ENCODE measurements at regions not wholly inside any gene's neighbourhood (a gene's known extent, or its start where the extent isn't known, plus 50 kb on each side); places are given as distances from the start of the nearest gene placed in this dataset.
"Not testable (repeated sequence)": the region's sequence is repeated elsewhere in the genome, so short reads cannot be mapped to it uniquely, and the experiment has no call there.

- no peak overlapping the region for H3K9ac ChIP-seq (ENCODE audit: low read length)
- no peak overlapping the region for H3K4me3 ChIP-seq (ENCODE audit: insufficient read depth in 1 of 2, low read depth in 1 of 2, low read length in 2 of 2)
- H2BK120ac ChIP-seq (ENCODE audit: low read depth, low read length), result no peak overlapping the region
- H2AFZ ChIP-seq (ENCODE audit: low read depth, low read length), result no peak overlapping the region
- H3K9me3 ChIP-seq (ENCODE audit: control insufficient read depth, low read length), result no peaks in the 10 kb centered on the region
- H4K91ac ChIP-seq (ENCODE audit: low read length), result no peak overlapping the region
- H2BK5ac ChIP-seq (ENCODE audit: low read depth, low read length, poor library complexity, severe bottlenecking), result no peak overlapping the region
- no peaks in the 10 kb centered on the region for H3K36me3 ChIP-seq (ENCODE audit: control insufficient read depth in 1 of 2, insufficient read depth in 2 of 2, low read depth in 1 of 2, low read length in 2 of 2)
- H3K18ac ChIP-seq (ENCODE audit: low read depth in 1 of 2, low read length in 2 of 2), result no peak overlapping the region
- no peak overlapping the region for H3K27ac ChIP-seq (ENCODE audit: low read length, poor library complexity, severe bottlenecking)
- H3K14ac ChIP-seq (ENCODE audit: low read length in 2 of 2), result no peak overlapping the region
- no peak overlapping the region for H3K4me2 ChIP-seq (ENCODE audit: low read length, poor library complexity, severe bottlenecking)
- H3K23ac ChIP-seq (ENCODE audit: low read length in 2 of 2), result no peak overlapping the region
- H3K4me1 ChIP-seq (ENCODE audit: control insufficient read depth, insufficient read depth, low read depth, low read length), result peaks cover 2% of the 10 kb centered on the region
- H2AK5ac ChIP-seq (ENCODE audit: low read length, severe bottlenecking), result no peak overlapping the region
- no peaks in the 10 kb centered on the region for H3K79me1 ChIP-seq (replicated peaks; ENCODE audit: low read length, poor library complexity, severe bottlenecking)
- no peak overlapping the region for H2BK15ac ChIP-seq (ENCODE audit: low read depth, poor library complexity, severe bottlenecking)
- peaks cover 0 to 7% of the 10 kb centered on the region in 2 experiments for H3K27me3 ChIP-seq (ENCODE audit: control insufficient read depth in 1 of 2, insufficient read depth in 1 of 2, low read length in 2 of 2)
- no peak overlapping the region for H2BK12ac ChIP-seq (ENCODE audit: low read length in 2 of 2)
- H3K4ac ChIP-seq (ENCODE audit: low read depth in 1 of 2, low read length in 2 of 2), result no peak overlapping the region
- H4K8ac ChIP-seq (ENCODE audit: low read length), result no peak overlapping the region
- 88% methylated on average over 9 of the region's 10 CpGs for WGBS
- peak; percentile 1 for DNase-seq
Observed at GRCh38 chr15:30827625-30828303, 76.0 kb upstream of the FAN1 start.

- H3K23ac ChIP-seq (ENCODE audit: low read length in 2 of 2); H2BK120ac ChIP-seq (ENCODE audit: low read depth, low read length); H3K14ac ChIP-seq (ENCODE audit: low read length in 2 of 2); H2BK12ac ChIP-seq (ENCODE audit: low read length in 2 of 2); H3K4me3 ChIP-seq (ENCODE audit: insufficient read depth in 1 of 2, low read depth in 1 of 2, low read length in 2 of 2); H3K36me3 ChIP-seq (ENCODE audit: control insufficient read depth in 1 of 2, insufficient read depth in 2 of 2, low read depth in 1 of 2, low read length in 2 of 2); H3K4me1 ChIP-seq (ENCODE audit: control insufficient read depth, insufficient read depth, low read depth, low read length); H2BK15ac ChIP-seq (ENCODE audit: low read depth, poor library complexity, severe bottlenecking); H2BK5ac ChIP-seq (ENCODE audit: low read depth, low read length, poor library complexity, severe bottlenecking); H4K91ac ChIP-seq (ENCODE audit: low read length); H3K4ac ChIP-seq (ENCODE audit: low read depth in 1 of 2, low read length in 2 of 2); H3K9me3 ChIP-seq (ENCODE audit: control insufficient read depth, low read length); H2AK5ac ChIP-seq (ENCODE audit: low read length, severe bottlenecking); H3K18ac ChIP-seq (ENCODE audit: low read depth in 1 of 2, low read length in 2 of 2); H4K8ac ChIP-seq (ENCODE audit: low read length); H3K27ac ChIP-seq (ENCODE audit: low read length, poor library complexity, severe bottlenecking); H2AFZ ChIP-seq (ENCODE audit: low read depth, low read length); H3K79me1 ChIP-seq (replicated peaks; ENCODE audit: low read length, poor library complexity, severe bottlenecking): not testable (repeated sequence)
- Histone ChIP-seq H3K9ac (ENCODE audit: low read length) (peak overlapping the region; percentile 36), H3K4me2 (ENCODE audit: low read length, poor library complexity, severe bottlenecking) (peak overlapping the region; percentile 4), H3K27me3 (ENCODE audit: control insufficient read depth in 1 of 2, insufficient read depth in 1 of 2, low read length in 2 of 2) (peaks cover 0 to 12% of the 10 kb centered on the region in 2 experiments)
- peak; percentile 36 for DNase-seq
- WGBS, result 48% methylated on average over 5 of the region's 8 CpGs
Observed at GRCh38 chr15:30828304-30828639, 75.4 kb upstream of the FAN1 start.

- Histone ChIP-seq H3K9ac (ENCODE audit: low read length) (no peak overlapping the region), H3K27me3 (ENCODE audit: control insufficient read depth in 1 of 2, insufficient read depth in 1 of 2, low read length in 2 of 2) (peaks cover 0 to 8% of the 10 kb centered on the region in 2 experiments), H4K8ac (ENCODE audit: low read length) (no peak overlapping the region), H3K79me1 (replicated peaks; ENCODE audit: low read length, poor library complexity, severe bottlenecking) (no peaks in the 10 kb centered on the region), H4K91ac (ENCODE audit: low read length) (no peak overlapping the region), H3K4me1 (ENCODE audit: control insufficient read depth, insufficient read depth, low read depth, low read length) (peaks cover 2% of the 10 kb centered on the region), H3K4me3 (ENCODE audit: insufficient read depth in 1 of 2, low read depth in 1 of 2, low read length in 2 of 2) (no peak overlapping the region), H2BK120ac (ENCODE audit: low read depth, low read length) (no peak overlapping the region), H3K18ac (ENCODE audit: low read depth in 1 of 2, low read length in 2 of 2) (no peak overlapping the region), H3K14ac (ENCODE audit: low read length in 2 of 2) (no peak overlapping the region), H2BK12ac (ENCODE audit: low read length in 2 of 2) (no peak overlapping the region), H3K36me3 (ENCODE audit: control insufficient read depth in 1 of 2, insufficient read depth in 2 of 2, low read depth in 1 of 2, low read length in 2 of 2) (no peaks in the 10 kb centered on the region), H3K4me2 (ENCODE audit: low read length, poor library complexity, severe bottlenecking) (no peak overlapping the region), H2AFZ (ENCODE audit: low read depth, low read length) (no peak overlapping the region), H2AK5ac (ENCODE audit: low read length, severe bottlenecking) (no peak overlapping the region), H3K4ac (ENCODE audit: low read depth in 1 of 2, low read length in 2 of 2) (no peak overlapping the region), H3K9me3 (ENCODE audit: control insufficient read depth, low read length) (no peaks in the 10 kb centered on the region), H3K23ac (ENCODE audit: low read length in 2 of 2) (no peak overlapping the region), H3K27ac (ENCODE audit: low read length, poor library complexity, severe bottlenecking) (no peak overlapping the region), H2BK5ac (ENCODE audit: low read depth, low read length, poor library complexity, severe bottlenecking) (no peak overlapping the region), H2BK15ac (ENCODE audit: low read depth, poor library complexity, severe bottlenecking) (no peak overlapping the region)
- no peak for DNase-seq
- 88% methylated on average over 4 of the region's 4 CpGs for WGBS
Observed at GRCh38 chr15:30830961-30831360, 72.8 kb upstream of the FAN1 start.

GRCh38 chr15:30833379-30833778 is 70.3 kb upstream of the FAN1 start:
- H3K23ac ChIP-seq (ENCODE audit: low read length in 2 of 2); H2AK5ac ChIP-seq (ENCODE audit: low read length, severe bottlenecking); H4K91ac ChIP-seq (ENCODE audit: low read length); H4K8ac ChIP-seq (ENCODE audit: low read length); DNase-seq; H2BK5ac ChIP-seq (ENCODE audit: low read depth, low read length, poor library complexity, severe bottlenecking); H2BK12ac ChIP-seq (ENCODE audit: low read length in 2 of 2); H3K4me1 ChIP-seq (ENCODE audit: control insufficient read depth, insufficient read depth, low read depth, low read length); H3K9ac ChIP-seq (ENCODE audit: low read length); H3K14ac ChIP-seq (ENCODE audit: low read length in 2 of 2); H2BK15ac ChIP-seq (ENCODE audit: low read depth, poor library complexity, severe bottlenecking); H3K18ac ChIP-seq (ENCODE audit: low read depth in 1 of 2, low read length in 2 of 2); H3K79me1 ChIP-seq (replicated peaks; ENCODE audit: low read length, poor library complexity, severe bottlenecking); H3K27me3 ChIP-seq (ENCODE audit: control insufficient read depth in 1 of 2, insufficient read depth in 1 of 2, low read length in 2 of 2); H3K36me3 ChIP-seq (ENCODE audit: control insufficient read depth in 1 of 2, insufficient read depth in 2 of 2, low read depth in 1 of 2, low read length in 2 of 2); H2AFZ ChIP-seq (ENCODE audit: low read depth, low read length); H3K4ac ChIP-seq (ENCODE audit: low read depth in 1 of 2, low read length in 2 of 2); H3K9me3 ChIP-seq (ENCODE audit: control insufficient read depth, low read length); H3K4me2 ChIP-seq (ENCODE audit: low read length, poor library complexity, severe bottlenecking); H2BK120ac ChIP-seq (ENCODE audit: low read depth, low read length); H3K4me3 ChIP-seq (ENCODE audit: insufficient read depth in 1 of 2, low read depth in 1 of 2, low read length in 2 of 2); H3K27ac ChIP-seq (ENCODE audit: low read length, poor library complexity, severe bottlenecking): not testable (repeated sequence)
- WGBS, result 83% methylated on average over 7 of the region's 7 CpGs
